Urinary bladder (tissue), 3 donors: ENCODE measurements at regions not wholly inside any gene's neighbourhood (a gene's known extent, or its start where the extent isn't known, plus 50 kb on each side); places are given as distances from the start of the nearest gene placed in this dataset.

Experiments
- DNase-seq: peaks from one replicate; pipeline ENCODE4 v3.0.0-alpha.2; 2015; ENCODE audit errors: extremely low spot score
- H3K27ac ChIP-seq: one replicate; pipeline ENCODE4 v1.5.1; 2013; ENCODE audit warnings: low read depth, mild to moderate bottlenecking, moderate library complexity
- H3K36me3 ChIP-seq: one replicate; pipeline ENCODE4 v1.6.1; 2013; ENCODE audit warnings: mild to moderate bottlenecking, moderate library complexity; ENCODE audit not compliant: insufficient read depth
- H3K4me1 ChIP-seq: one replicate; pipeline ENCODE4 v1.6.1; 2013; ENCODE audit warnings: mild to moderate bottlenecking, moderate library complexity; ENCODE audit not compliant: insufficient read depth
- H3K4me3 ChIP-seq: one replicate; pipeline ENCODE4 v1.5.1; 2013; ENCODE audit warnings: low read depth, low read length
- WGBS: extraction: QIAGEN DNeasy Blood & Tissue Kit; methylation state at CpG from one replicate; pipeline ENCODE4 v1.1.7; 2013; 5-methylcytosine and 5-hydroxymethylcytosine counted together
- donor health status: healthy with polysubstance abuse.
- donor health status: healthy.

DNA sequence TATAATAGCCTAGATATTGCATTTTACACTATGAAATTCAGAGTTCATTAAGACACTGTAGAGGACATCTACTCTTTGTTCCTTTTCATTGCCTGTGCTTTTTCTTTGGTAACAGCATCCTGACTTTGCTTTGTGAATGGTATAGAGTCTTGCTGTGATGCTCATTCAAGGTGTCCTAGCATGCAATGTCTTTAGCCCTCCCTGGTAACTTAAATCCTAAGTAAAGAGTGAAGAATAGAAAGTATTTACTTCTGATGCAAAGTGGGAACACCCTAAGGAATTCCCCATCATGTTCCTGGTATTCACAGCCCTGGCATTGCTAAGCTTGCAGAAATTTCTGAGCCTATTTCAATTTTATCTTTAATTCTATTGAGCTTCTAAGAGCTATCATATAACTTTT, 400.1 kb downstream of the FAT4 start:
- DNase-seq: no peak
- Histone ChIP-seq H3K4me1 (no peaks in the 10 kb centered on the region), H3K36me3 (no peaks in the 10 kb centered on the region), H3K27ac (no peak overlapping the region), H3K4me3 (no peak overlapping the region)

DNA sequence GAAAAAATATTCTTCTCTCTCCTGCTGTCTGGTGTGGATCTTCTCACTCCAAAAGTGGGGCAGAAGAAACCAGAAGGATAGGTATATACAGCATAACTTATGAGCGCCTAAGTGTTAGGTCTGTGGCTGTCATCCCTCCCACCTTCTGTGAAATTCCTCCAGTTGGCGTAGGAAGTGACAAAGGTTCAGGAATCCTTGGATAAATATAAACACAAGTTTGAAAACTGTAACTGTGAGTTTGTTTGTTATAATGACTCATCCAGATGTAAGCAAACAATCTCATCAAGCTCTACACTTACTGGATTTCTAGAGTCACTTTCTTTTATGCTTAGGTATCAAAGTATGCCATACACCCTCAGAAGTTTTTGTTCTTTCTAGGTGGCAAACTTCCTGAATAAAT, 405.2 kb downstream of the FAT4 start:
- H3K27ac ChIP-seq: no peak overlapping the region
- H3K4me1 ChIP-seq: no peaks in the 10 kb centered on the region
- no peak for DNase-seq
- 81% methylated on average over 2 of the region's 2 CpGs for whole genome bisulfite sequencing
- no peaks in the 10 kb centered on the region for H3K36me3 ChIP-seq
- no peak overlapping the region for H3K4me3 ChIP-seq

DNA sequence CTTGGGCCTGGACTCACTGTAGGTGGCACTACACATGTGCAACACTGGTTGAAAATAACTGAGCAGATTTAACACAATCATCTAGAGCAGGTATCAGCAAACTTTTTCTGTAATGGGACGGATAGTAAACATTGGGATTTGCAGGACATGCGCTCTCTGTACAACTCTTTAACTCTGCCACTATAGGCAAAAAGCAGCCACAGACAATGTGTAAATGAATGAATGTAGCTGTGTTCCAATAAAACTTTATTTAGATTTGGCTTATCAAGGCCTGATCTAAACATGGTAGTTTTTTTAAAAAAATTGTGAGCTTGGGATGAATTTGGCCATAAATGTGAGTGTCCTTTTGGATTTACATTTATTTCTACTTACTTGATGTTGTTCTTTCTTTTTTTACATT, 407.3 kb downstream of the FAT4 start:
- DNase-seq: no peak
- over 99% methylated on average over 2 of the region's 2 CpGs for WGBS
- Histone ChIP-seq H3K4me3 (no peak overlapping the region), H3K36me3 (no peaks in the 10 kb centered on the region), H3K27ac (no peak overlapping the region), H3K4me1 (no peaks in the 10 kb centered on the region)

DNA sequence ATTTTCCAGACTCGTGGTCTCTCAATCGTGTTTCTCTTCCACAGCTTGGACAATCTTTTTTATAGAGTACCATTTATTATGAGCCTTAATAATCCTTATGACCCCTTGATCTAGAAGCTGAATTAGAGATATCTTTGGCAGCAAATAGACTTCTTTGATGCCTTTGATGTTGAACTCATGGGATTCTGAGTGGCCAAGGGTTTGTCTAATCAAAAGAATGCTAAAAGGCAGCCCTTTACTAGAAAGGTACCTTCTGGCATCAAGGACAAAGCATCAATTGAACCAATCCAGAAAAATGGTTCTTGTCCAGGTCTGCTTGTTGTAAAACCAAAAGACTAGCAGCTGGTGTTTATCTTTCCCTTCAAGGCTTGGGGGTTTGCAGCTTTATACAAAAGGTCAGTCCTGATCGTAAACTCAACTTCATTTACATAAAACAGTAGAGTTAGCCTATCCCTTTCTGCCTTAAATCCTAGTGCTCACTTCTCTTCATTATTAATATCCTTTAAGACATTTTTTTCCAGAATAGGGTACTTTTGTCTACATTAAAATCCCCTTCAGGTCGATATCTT, 411.3 kb downstream of the FAT4 start:
- DNase-seq: no peak
- WGBS: 45% methylated on average over 4 of the region's 4 CpGs
- no peaks in the 10 kb centered on the region for H3K36me3 ChIP-seq
- no peak overlapping the region for H3K4me3 ChIP-seq
- H3K4me1 ChIP-seq: no peaks in the 10 kb centered on the region
- H3K27ac ChIP-seq: no peak overlapping the region

DNA sequence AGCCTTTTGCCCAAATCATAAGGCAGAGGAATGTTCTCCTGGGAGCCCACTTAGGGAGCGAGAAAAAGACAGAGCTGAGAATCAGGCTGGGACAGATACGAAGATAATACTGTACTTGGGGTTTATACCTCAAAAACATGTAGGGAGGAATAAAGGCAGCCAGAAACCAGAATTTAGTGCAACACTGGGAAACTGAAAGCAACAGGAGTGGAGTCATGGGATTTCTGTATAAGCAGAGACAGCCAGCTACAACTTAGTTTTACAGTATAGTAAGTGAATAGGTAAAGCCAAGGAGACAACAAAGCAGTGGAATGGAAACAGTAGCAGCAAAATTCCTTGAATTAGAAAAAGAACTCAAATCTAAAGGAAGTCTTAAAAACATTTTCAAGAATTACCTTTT, 413.2 kb downstream of the FAT4 start:
- WGBS: over 99% methylated on average over 2 of the region's 2 CpGs
- Histone ChIP-seq H3K27ac (no peak overlapping the region), H3K4me3 (no peak overlapping the region), H3K36me3 (no peaks in the 10 kb centered on the region), H3K4me1 (no peaks in the 10 kb centered on the region)
- no peak for DNase-seq

DNA sequence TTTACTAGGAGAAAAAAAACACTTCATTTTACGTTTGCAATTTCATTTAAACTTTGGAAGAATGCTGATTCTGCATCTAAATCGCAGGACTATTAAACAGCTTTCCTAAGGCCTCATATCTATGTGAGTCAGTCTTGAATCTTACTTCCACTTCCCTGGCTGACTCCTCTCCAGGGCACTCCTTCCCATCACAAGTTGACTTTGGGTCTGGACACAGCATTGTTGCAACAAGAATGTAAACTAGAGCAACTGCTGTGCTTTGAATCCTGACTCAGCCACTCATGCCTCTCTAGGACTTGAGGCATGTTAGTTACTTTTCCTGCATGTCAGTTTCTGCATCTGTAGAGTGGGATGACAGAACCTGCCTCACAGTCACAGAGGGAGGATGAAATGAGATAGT, 413.8 kb downstream of the FAT4 start:
- WGBS: 48% methylated on average over 2 of the region's 2 CpGs
- Histone ChIP-seq H3K27ac (no peak overlapping the region), H3K4me3 (no peak overlapping the region), H3K36me3 (no peaks in the 10 kb centered on the region), H3K4me1 (no peaks in the 10 kb centered on the region)
- DNase-seq: no peak

DNA sequence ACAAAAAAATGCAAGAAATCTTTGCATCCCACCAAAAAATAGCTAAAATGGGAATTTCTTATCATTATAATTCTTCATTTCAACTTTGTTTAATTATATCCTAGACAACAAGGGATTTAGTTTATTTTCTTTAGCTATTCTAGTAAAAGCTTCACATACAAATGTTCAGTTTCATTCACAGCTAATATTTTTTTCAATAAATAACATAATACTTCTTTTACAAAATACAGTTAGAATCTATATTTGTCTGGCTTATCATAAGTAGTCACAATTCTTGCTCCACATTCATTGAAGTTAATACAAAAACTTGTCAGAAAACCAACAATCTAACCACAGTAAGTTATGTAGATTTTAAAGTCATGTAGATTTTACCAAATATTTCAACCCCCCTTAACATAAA, 414.4 kb downstream of the FAT4 start:
- DNase-seq: no peak
- H3K36me3 ChIP-seq: no peaks in the 10 kb centered on the region
- H3K4me1 ChIP-seq: no peaks in the 10 kb centered on the region
- H3K27ac ChIP-seq: no peak overlapping the region
- H3K4me3 ChIP-seq: no peak overlapping the region

DNA sequence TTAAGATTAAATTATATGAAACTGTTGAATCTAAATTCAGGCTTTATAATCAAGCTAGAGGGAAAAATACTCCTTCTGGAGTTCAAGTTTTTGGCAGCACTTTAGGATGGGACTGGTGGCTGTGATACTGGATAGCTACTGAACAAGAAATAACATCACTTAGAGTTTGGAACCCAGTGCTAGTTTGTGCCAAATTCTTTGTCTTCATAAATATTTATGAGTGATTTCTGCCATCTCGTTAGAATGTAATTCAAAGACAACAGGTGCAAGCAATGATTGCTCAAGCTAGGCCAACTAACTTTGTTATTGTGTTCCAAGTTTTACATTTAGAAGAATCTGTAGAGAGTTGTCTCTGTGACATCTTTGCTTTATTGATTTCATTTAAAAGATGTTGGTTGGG, 417.9 kb downstream of the FAT4 start:
- Histone ChIP-seq H3K4me3 (no peak overlapping the region), H3K4me1 (no peaks in the 10 kb centered on the region), H3K36me3 (no peaks in the 10 kb centered on the region), H3K27ac (no peak overlapping the region)
- no peak for DNase-seq
- WGBS: 55% methylated on average over 1 of the region's 1 CpG

DNA sequence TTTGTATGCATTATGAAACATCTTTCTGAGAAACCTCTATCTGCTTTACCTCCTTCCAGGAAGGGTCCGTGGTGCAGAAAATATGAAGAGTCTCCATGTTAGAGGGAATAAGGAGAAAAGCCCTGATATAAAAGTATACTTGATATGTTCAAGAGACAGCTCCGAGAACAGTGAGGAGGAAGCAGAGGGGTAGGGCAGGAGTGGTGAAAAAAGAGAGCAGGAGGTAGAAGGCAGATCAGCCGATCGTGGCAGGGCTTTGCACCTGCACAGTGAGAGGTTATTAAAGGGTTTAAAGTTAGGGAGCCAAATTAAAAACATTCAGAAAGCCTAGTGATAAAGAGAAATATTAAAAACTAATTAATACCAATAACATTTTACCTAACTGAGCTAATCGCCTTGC, 419.7 kb downstream of the FAT4 start:
- Histone ChIP-seq H3K4me3 (no peak overlapping the region), H3K36me3 (no peaks in the 10 kb centered on the region), H3K27ac (no peak overlapping the region), H3K4me1 (no peaks in the 10 kb centered on the region)
- DNase-seq: no peak
- WGBS: 92% methylated on average over 5 of the region's 5 CpGs

DNA sequence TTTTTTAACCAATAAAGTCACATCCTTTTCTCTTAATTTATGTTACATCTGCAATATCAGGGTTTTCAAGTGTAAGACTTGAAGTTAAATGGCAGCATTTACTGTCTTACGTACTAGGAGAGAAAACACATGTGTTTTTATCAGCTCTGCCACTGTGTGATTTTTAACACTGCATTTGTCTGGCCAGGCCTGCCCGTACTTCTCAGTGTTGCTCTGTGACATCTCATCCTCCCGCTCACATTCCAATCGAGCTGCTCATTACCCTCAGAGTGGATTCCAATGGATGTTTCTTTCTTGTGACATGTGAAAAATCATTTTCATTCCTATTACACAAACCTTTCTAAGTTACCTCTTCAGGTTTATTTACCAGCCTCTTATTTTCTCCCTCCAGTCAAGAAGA, 420.3 kb downstream of the FAT4 start:
- 33% methylated on average over 4 of the region's 4 CpGs for WGBS
- Histone ChIP-seq H3K4me3 (no peak overlapping the region), H3K4me1 (no peaks in the 10 kb centered on the region), H3K36me3 (no peaks in the 10 kb centered on the region), H3K27ac (no peak overlapping the region)
- DNase-seq: no peak

DNA sequence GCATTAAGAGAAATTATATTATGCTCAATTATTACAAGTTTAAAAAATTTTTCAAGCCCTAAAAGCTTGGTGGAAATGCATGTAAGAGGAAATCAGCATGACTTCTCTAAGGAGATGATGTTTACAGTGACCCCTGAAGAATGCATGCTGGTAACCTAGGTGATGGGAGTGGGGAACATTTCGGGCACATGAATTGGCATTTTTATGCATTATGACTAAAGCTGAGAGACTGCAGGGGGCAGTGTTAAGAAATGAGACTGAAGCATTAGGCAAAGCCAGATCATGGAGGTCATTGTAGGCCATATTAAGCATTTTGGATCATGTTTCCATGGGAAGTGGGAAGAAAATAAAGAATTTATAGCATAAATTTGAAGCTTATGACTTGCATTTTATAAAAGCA, 421.3 kb downstream of the FAT4 start:
- H3K4me1 ChIP-seq: no peaks in the 10 kb centered on the region
- WGBS: 88% methylated on average over 1 of the region's 1 CpG
- H3K27ac ChIP-seq: no peak overlapping the region
- no peaks in the 10 kb centered on the region for H3K36me3 ChIP-seq
- no peak for DNase-seq
- no peak overlapping the region for H3K4me3 ChIP-seq

DNA sequence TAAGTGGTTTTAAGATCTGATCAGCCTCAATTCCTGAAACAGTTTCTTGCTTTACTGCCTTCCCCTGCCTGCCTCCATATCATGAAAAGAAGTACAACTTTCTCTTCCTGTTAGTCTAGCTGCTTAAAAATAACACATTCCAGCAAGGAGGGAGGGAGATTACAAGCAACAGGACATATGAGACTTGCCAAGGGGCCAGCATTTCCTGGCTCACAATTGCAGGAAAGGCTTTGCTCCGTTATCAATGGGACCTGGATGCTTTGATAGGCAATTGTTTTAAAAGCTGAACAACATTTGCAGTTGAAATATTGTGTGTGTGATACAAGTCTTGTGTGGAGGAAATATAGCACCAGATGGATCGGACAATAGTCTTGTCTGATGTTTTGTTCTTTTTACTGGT, 425.0 kb downstream of the FAT4 start:
- Histone ChIP-seq H3K4me1 (no peaks in the 10 kb centered on the region), H3K36me3 (no peaks in the 10 kb centered on the region), H3K4me3 (no peak overlapping the region), H3K27ac (no peak overlapping the region)
- no peak for DNase-seq
- WGBS: 39% methylated on average over 2 of the region's 2 CpGs

DNA sequence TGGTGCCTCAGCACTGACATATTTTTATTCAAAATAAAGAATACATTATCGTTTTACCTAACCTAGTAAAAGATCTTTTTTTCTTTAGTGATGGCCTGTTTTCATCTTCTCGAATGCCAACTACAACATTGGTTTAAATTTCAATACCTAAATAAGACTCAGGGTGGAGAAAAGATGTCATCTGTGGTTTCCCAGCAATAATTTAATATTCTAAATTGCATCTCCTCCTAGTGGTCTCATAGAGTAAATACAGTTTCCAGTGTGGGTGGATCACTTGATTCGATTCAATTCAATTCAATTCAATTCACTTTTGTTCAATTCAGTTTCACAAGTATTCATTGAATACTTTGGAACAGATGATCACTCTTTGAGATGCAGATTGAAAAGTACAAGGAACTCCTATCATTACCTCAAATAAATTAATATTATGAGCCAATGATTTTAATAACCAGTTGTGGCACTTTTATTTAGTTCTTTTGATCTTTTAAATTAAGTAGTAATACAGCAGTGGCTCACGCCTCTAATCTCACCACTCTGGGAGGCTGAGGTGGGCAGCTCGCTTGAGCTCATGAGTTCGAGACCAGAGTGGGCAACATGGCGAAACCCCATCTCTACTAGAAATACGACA, 427.2 kb downstream of the FAT4 start:
- no peaks in the 10 kb centered on the region for H3K36me3 ChIP-seq
- H3K27ac ChIP-seq: no peak overlapping the region
- no peaks in the 10 kb centered on the region for H3K4me1 ChIP-seq
- no peak for DNase-seq
- WGBS: 80% methylated on average over 8 of the region's 8 CpGs
- no peak overlapping the region for H3K4me3 ChIP-seq

DNA sequence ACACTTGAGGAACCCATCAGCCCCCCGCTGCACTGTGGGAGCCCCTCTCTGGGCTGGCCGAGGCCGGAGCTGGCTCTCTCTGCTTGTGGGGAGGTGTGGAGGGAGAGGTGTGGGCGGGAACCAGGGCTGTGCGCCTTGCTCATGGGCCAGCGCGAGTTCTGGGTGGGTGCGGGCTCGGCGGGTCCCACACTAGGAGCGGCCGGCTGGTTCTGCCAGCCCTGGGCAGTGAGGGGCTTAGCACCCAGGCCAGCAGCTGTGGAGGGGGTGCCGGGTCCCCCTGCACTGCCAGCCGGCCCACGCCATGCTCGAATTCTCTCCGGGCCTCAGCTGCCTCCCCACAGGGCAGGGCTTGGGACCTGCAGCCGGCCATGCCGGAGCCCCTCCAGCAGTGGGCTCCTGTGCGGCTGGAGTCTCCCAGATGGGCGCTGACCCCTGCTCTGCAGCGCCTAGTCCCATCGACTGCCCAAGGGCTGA, 430.2 kb downstream of the FAT4 start:
- H3K36me3 ChIP-seq: no peaks in the 10 kb centered on the region
- no peaks in the 10 kb centered on the region for H3K4me1 ChIP-seq
- H3K4me3 ChIP-seq: no peak overlapping the region
- WGBS: 98% methylated on average over 23 of the region's 23 CpGs
- H3K27ac ChIP-seq: no peak overlapping the region
- DNase-seq: no peak

DNA sequence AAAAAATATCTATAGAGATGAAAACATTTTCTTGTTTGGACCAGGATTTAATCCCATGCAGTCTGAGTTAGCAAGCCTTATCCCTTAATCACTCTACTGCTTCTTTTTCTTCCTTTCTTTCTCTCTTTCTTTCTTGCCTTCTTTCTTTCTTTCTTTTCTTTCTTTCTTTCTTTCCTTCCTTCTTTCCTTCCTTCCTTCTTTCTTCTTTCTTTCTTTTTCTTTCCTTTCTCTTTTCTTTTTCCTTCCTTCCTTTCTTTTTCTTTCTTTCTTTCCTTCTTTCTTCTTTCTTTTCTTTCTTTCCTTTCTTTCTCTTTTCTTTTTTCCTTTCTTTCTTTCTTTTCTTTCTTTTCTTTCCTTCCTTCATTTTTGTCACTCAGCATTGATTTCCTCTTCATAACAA, 434.6 kb downstream of the FAT4 start:
- no peaks in the 10 kb centered on the region for H3K4me1 ChIP-seq
- no peaks in the 10 kb centered on the region for H3K36me3 ChIP-seq
- no peak overlapping the region for H3K27ac ChIP-seq
- no peak overlapping the region for H3K4me3 ChIP-seq
- no peak for DNase-seq
